IMR-90 (cell line): ENCODE measurements at regions not wholly inside any gene's neighbourhood (a gene's known extent, or its start where the extent isn't known, plus 50 kb on each side); places are given as distances from the start of the nearest gene placed in this dataset.

Experiments
- ATAC-seq: fragments of 200-7000 bp; cut with Tn5 transposase; 2 replicates; pipeline ENCODE4 v1.9.1; 2020; ENCODE audit warnings: low read depth, mild to moderate bottlenecking, moderate library complexity
- BruUV-seq: library from RNA; stranded (reverse); fragments of 400-500 nt; replicated peaks from 2 replicates; lab custom pipeline; 2021; lab: Mats Ljungman, UMichigan
- CTCF ChIA-PET: fragments of 300-600 bp; formaldehyde crosslinking; extraction: SDS; loops from one replicate; lab custom pipeline; 2021; ENCODE audit warnings: antibody characterized with exemption; lab: Yijun Ruan, JAX
- POLR2A ChIA-PET: fragments of 300-600 bp; sonication (Branson Sonifier 250); formaldehyde crosslinking; loops from one replicate; lab custom pipeline; 2022; ENCODE audit warnings: antibody characterized with exemption; ENCODE audit not compliant: unreplicated experiment; lab: Charles Lee
- DNase-seq: peaks from one replicate; pipeline ENCODE4 v3.0.0; 2013
- H2AFZ ChIP-seq: replicated peaks from 2 replicates; pipeline ENCODE3; 2013; ENCODE audit warnings: low read length, mild to moderate bottlenecking; ENCODE audit not compliant: poor library complexity
- H2AK5ac ChIP-seq: 2 replicates; pipeline ENCODE4 v1.6.1; 2013; ENCODE audit warnings: low read depth, low read length, inconsistent platforms
- H2AK9ac ChIP-seq: replicated peaks from 2 replicates; pipeline ENCODE3; 2013; ENCODE audit warnings: mild to moderate bottlenecking, low read depth, low read length, moderate library complexity; ENCODE audit not compliant: poor library complexity
- H2BK120ac ChIP-seq: 2 replicates; pipeline ENCODE4 v1.6.1; 2013; ENCODE audit warnings: low read depth, low read length, inconsistent platforms
- H2BK15ac ChIP-seq: 3 replicates; pipeline ENCODE4 v1.6.1; 2013; ENCODE audit warnings: low read depth, low read length, inconsistent platforms
- H2BK20ac ChIP-seq: 2 replicates; pipeline ENCODE4 v1.6.1; 2013; ENCODE audit warnings: low read depth, mild to moderate bottlenecking, inconsistent platforms, low read length, moderate library complexity
- H2BK5ac ChIP-seq: 2 replicates; pipeline ENCODE4 v1.6.1; 2013; ENCODE audit warnings: mild to moderate bottlenecking, low read depth, low read length, inconsistent platforms; ENCODE audit not compliant: poor library complexity, severe bottlenecking
- H3K14ac ChIP-seq: replicated peaks from 2 replicates; pipeline ENCODE4 v1.6.1; 2013; ENCODE audit warnings: low read depth, low read length, inconsistent platforms
- H3K18ac ChIP-seq: 2 replicates; pipeline ENCODE4 v1.6.1; 2013; ENCODE audit warnings: low read depth, low read length, control low read depth
- H3K23ac ChIP-seq: 2 replicates; pipeline ENCODE4 v1.6.1; 2013; ENCODE audit warnings: low read depth, low read length, inconsistent platforms
- H3K27ac ChIP-seq: 2 replicates; pipeline ENCODE4 v1.5.1; 2013; ENCODE audit warnings: mild to moderate bottlenecking, control low read depth, low read length; ENCODE audit not compliant: insufficient read depth
- H3K27me3 ChIP-seq: 2 replicates; pipeline ENCODE4 v1.6.1; 2013; ENCODE audit warnings: low read length; ENCODE audit not compliant: control insufficient read depth, insufficient read depth
- H3K36me3 ChIP-seq: 2 replicates; pipeline ENCODE4 v1.6.1; 2013; ENCODE audit warnings: low read length, mixed read lengths; ENCODE audit not compliant: control insufficient read depth, insufficient read depth
- H3K4ac ChIP-seq: 2 replicates; pipeline ENCODE4 v1.6.1; 2013; ENCODE audit warnings: low read depth, low read length, inconsistent platforms
- H3K4me1 ChIP-seq: 2 replicates; pipeline ENCODE4 v1.6.1; 2013; ENCODE audit warnings: low read length, mixed read lengths; ENCODE audit not compliant: control insufficient read depth, insufficient read depth
- H3K4me2 ChIP-seq: 2 replicates; pipeline ENCODE4 v1.6.1; 2013; ENCODE audit warnings: low read depth, mild to moderate bottlenecking, control low read depth, low read length, moderate library complexity
- H3K4me3 ChIP-seq: 2 replicates; pipeline ENCODE4 v1.5.1; 2013; ENCODE audit warnings: low read depth, mild to moderate bottlenecking, control low read depth, low read length, moderate library complexity; ENCODE audit not compliant: insufficient read depth
- H3K56ac ChIP-seq: 2 replicates; pipeline ENCODE4 v1.6.1; 2013; ENCODE audit warnings: low read length, inconsistent platforms; ENCODE audit not compliant: insufficient read depth; ENCODE audit errors: extremely low read depth
- H3K79me1 ChIP-seq, 2 experiments: 2 replicates each; pipeline ENCODE4 v1.6.1; 2013; ENCODE audit warnings: low read length in 2 of 2, inconsistent platforms in 1 of 2, low read depth in 1 of 2
- H3K9ac ChIP-seq: 2 replicates; pipeline ENCODE4 v1.6.1; 2013; ENCODE audit warnings: low read depth, low read length, control low read depth
- H3K9me1 ChIP-seq: 2 replicates; pipeline ENCODE4 v1.6.1; 2013; ENCODE audit warnings: low read length, inconsistent platforms; ENCODE audit not compliant: insufficient read depth
- H3K9me3 ChIP-seq: 2 replicates; pipeline ENCODE4 v1.6.1; 2013; ENCODE audit warnings: low read length; ENCODE audit not compliant: control insufficient read depth, insufficient read depth
- H4K20me1 ChIP-seq: 2 replicates; pipeline ENCODE4 v1.6.1; 2013; ENCODE audit warnings: low read length, inconsistent platforms; ENCODE audit not compliant: insufficient read depth
- H4K5ac ChIP-seq: 2 replicates; pipeline ENCODE4 v1.6.1; 2013; ENCODE audit warnings: mild to moderate bottlenecking, low read depth, low read length, control low read depth
- H4K8ac ChIP-seq, 2 experiments: 2 replicates each; pipeline ENCODE4 v1.6.1; 2013; ENCODE audit warnings: low read depth in 2 of 2, low read length in 2 of 2, control low read depth in 1 of 2, inconsistent platforms in 1 of 2
- H4K91ac ChIP-seq: 2 replicates; pipeline ENCODE4 v1.6.1; 2013; ENCODE audit warnings: low read depth, low read length, inconsistent platforms; ENCODE audit not compliant: insufficient read depth
- BHLHE40 ChIP-seq: fragments of 150-350 bp; IDR thresholded peaks from 2 replicates; pipeline ENCODE4 v1.6.1; 2016; ENCODE audit warnings: mild to moderate bottlenecking, low read depth, low read length
- CEBPB ChIP-seq: IDR thresholded peaks from 2 replicates; pipeline ENCODE4 v1.6.1; 2012; ENCODE audit warnings: low read depth, low read length, improper control_type of control experiment
- CHD1 ChIP-seq: IDR thresholded peaks from 2 replicates; pipeline ENCODE4 v1.6.1; 2012; ENCODE audit warnings: low read depth, low read length, improper control_type of control experiment
- CTCF ChIP-seq: conservative IDR thresholded peaks from 2 replicates; pipeline ENCODE4 v1.5.1; 2012; ENCODE audit warnings: mild to moderate bottlenecking, low read depth, low read length, improper control_type of control experiment
- ELK1 ChIP-seq: fragments of 150-350 bp; IDR thresholded peaks from 2 replicates; pipeline ENCODE4 v1.6.1; 2016; ENCODE audit warnings: low read depth, mild to moderate bottlenecking, low read length, moderate library complexity, borderline replicate concordance
- FOS ChIP-seq: fragments of 150-350 bp; IDR thresholded peaks from 2 replicates; pipeline ENCODE4 v1.6.1; 2016; ENCODE audit warnings: low read depth, low read length
- MAFK ChIP-seq: IDR thresholded peaks from 2 replicates; pipeline ENCODE4 v1.6.1; 2012; ENCODE audit warnings: low read depth, low read length, improper control_type of control experiment
- MAZ ChIP-seq: IDR thresholded peaks from 2 replicates; pipeline ENCODE4 v1.6.1; 2012; ENCODE audit warnings: low read depth, mild to moderate bottlenecking, low read length, improper control_type of control experiment, moderate library complexity, borderline replicate concordance
- MXI1 ChIP-seq: IDR thresholded peaks from 2 replicates; pipeline ENCODE4 v1.6.1; 2012; ENCODE audit warnings: low read depth, mild to moderate bottlenecking, low read length, moderate library complexity, borderline replicate concordance
- NFE2L2 ChIP-seq: fragments of 150-350 bp; IDR thresholded peaks from 2 replicates; pipeline ENCODE4 v1.6.1; 2016; ENCODE audit warnings: low read depth, mild to moderate bottlenecking, low read length
- POLR2A ChIP-seq: IDR thresholded peaks from 2 replicates; pipeline ENCODE4 v1.6.1; 2012; ENCODE audit warnings: mild to moderate bottlenecking, low read depth, low read length
- RAD21 ChIP-seq: IDR thresholded peaks from 2 replicates; pipeline ENCODE4 v1.6.1; 2012; ENCODE audit warnings: low read length, improper control_type of control experiment
- RCOR1 ChIP-seq: IDR thresholded peaks from 2 replicates; pipeline ENCODE4 v1.6.1; 2012; ENCODE audit warnings: mild to moderate bottlenecking, low read length, improper control_type of control experiment; ENCODE audit not compliant: insufficient replicate concordance
- RFX5 ChIP-seq: IDR thresholded peaks from 2 replicates; pipeline ENCODE4 v1.8.0; 2012; ENCODE audit warnings: low read depth, mild to moderate bottlenecking, low read length, moderate library complexity
- SMC3 ChIP-seq: fragments of 150-350 bp; IDR thresholded peaks from 2 replicates; pipeline ENCODE4 v1.6.1; 2016; ENCODE audit warnings: low read depth, mild to moderate bottlenecking, antibody characterized with exemption, low read length, moderate library complexity
- USF2 ChIP-seq: fragments of 150-350 bp; IDR thresholded peaks from 2 replicates; pipeline ENCODE4 v1.6.1; 2017; ENCODE audit warnings: mild to moderate bottlenecking, antibody characterized with exemption, low read length, low read depth
- WGBS, 2 experiments: methylation state at CpG; one replicate each; pipeline versions ENCODE4 v1.1.5 to v1.1.7; 2013; ENCODE audit warnings: missing lambda C conversion rate in 2 of 2; ENCODE audit not compliant: insufficient read length in 1 of 2; ENCODE audit errors: extremely low coverage in 2 of 2; 5-methylcytosine and 5-hydroxymethylcytosine counted together
- dilution Hi-C: fragments of 300-500 bp; cut with HindIII; formaldehyde crosslinking; loops from one replicate; pipeline ENCODE4 v1.14.3; 2018; ENCODE audit warnings: low sequenced_read_pairs; ENCODE audit not compliant: unreplicated experiment
- in situ Hi-C: fragments of 300-500 bp; cut with MboI; formaldehyde crosslinking; loops from 3 replicates; pipeline ENCODE4 v1.14.3; 2019; ENCODE audit warnings: low sequenced_read_pairs, inconsistent platforms, mixed read lengths
- intact Hi-C: fragments of 100-400 bp; cut with micrococcal nuclease; formaldehyde crosslinking; loops from 2 replicates; pipeline ENCODE4 v1.10.0; 2022

- H3K36me3 ChIP-seq: no peaks in the 10 kb centered on the region
- H3K4me3 ChIP-seq: no peak overlapping the region
- dilution Hi-C loops: no loop called here
- H2AK5ac ChIP-seq: no peak overlapping the region
- no peak overlapping the region for H3K4me2 ChIP-seq
- H2AK9ac ChIP-seq: no peak overlapping the region
- no peak for DNase-seq
- no peaks in the 10 kb centered on the region for H3K4me1 ChIP-seq
- no peak overlapping the region for H4K91ac ChIP-seq
- H4K8ac ChIP-seq: no peak overlapping the region
- H2BK20ac ChIP-seq: no peak overlapping the region
- ChIA-PET CTCF (no interaction called here), POLR2A (no interaction called here)
- no peak for TF ChIP-seq RFX5
- no peak for TF ChIP-seq CEBPB
- TF ChIP-seq RCOR1: no peak
- TF ChIP-seq RAD21: no peak
- no peak for TF ChIP-seq BHLHE40
- no peak for TF ChIP-seq CHD1
- TF ChIP-seq MAFK: no peak
- no peak for TF ChIP-seq MXI1
- TF ChIP-seq POLR2A: no peak
- no peak for TF ChIP-seq FOS
- TF ChIP-seq MAZ: no peak
- no peak for TF ChIP-seq ELK1
- TF ChIP-seq SMC3: no peak
- no peak for TF ChIP-seq CTCF
- TF ChIP-seq USF2: no peak
- TF ChIP-seq NFE2L2: no peak
- no peak for ATAC-seq
- H3K27me3 ChIP-seq: no peaks in the 10 kb centered on the region
- H3K4ac ChIP-seq: no peak overlapping the region
- H3K27ac ChIP-seq: no peak overlapping the region
- no peak overlapping the region for H3K18ac ChIP-seq
- no peak overlapping the region for H4K5ac ChIP-seq
- H3K79me1 ChIP-seq: no peaks in the 10 kb centered on the region
- intact Hi-C loops: no loop called here
- 30% methylated on average over 2 of the region's 5 CpGs; no CpG with 5 or more reads in 1 of the 2 experiments for WGBS, 2 experiments
- no TSS peak for BruUV-seq
- no peak overlapping the region for H2BK15ac ChIP-seq
- no peak overlapping the region for H3K9ac ChIP-seq
- no peak overlapping the region for H2BK120ac ChIP-seq
- no peak overlapping the region for H2AFZ ChIP-seq
- no peak overlapping the region for H3K23ac ChIP-seq
- H2BK5ac ChIP-seq: no peak overlapping the region
- H3K56ac ChIP-seq: no peak overlapping the region
- H3K14ac ChIP-seq: no peak overlapping the region
- H3K9me3 ChIP-seq: peaks cover 25% of the 10 kb centered on the region
- in situ Hi-C loops: no loop called here
- H4K20me1 ChIP-seq: no peaks in the 10 kb centered on the region
- no peaks in the 10 kb centered on the region for H3K9me1 ChIP-seq
Observed at GRCh38 chr4:58360354-58361133, 1250.4 kb upstream of the IGFBP7 start.
